IMR-90 (cell line): ENCODE measurements at regions not wholly inside any gene's neighbourhood (a gene's known extent, or its start where the extent isn't known, plus 50 kb on each side); places are given as distances from the start of the nearest gene placed in this dataset.

Experiments used
- ATAC-seq: fragments of 200-7000 bp; cut with Tn5 transposase; 2 replicates; pipeline ENCODE4 v1.9.1; 2020; ENCODE audit warnings: low read depth, mild to moderate bottlenecking, moderate library complexity
- BruUV-seq: library from RNA; stranded (reverse); fragments of 400-500 nt; replicated peaks from 2 replicates; lab custom pipeline; 2021; lab: Mats Ljungman, UMichigan
- CTCF ChIA-PET: fragments of 300-600 bp; formaldehyde crosslinking; extraction: SDS; loops from one replicate; lab custom pipeline; 2021; ENCODE audit warnings: antibody characterized with exemption; lab: Yijun Ruan, JAX
- POLR2A ChIA-PET: fragments of 300-600 bp; sonication (Branson Sonifier 250); formaldehyde crosslinking; loops from one replicate; lab custom pipeline; 2022; ENCODE audit warnings: antibody characterized with exemption; ENCODE audit not compliant: unreplicated experiment; lab: Charles Lee
- DNase-seq: peaks from one replicate; pipeline ENCODE4 v3.0.0; 2013
- H2AFZ ChIP-seq: replicated peaks from 2 replicates; pipeline ENCODE3; 2013; ENCODE audit warnings: low read length, mild to moderate bottlenecking; ENCODE audit not compliant: poor library complexity
- H2AK5ac ChIP-seq: 2 replicates; pipeline ENCODE4 v1.6.1; 2013; ENCODE audit warnings: low read depth, low read length, inconsistent platforms
- H2AK9ac ChIP-seq: replicated peaks from 2 replicates; pipeline ENCODE3; 2013; ENCODE audit warnings: mild to moderate bottlenecking, low read depth, low read length, moderate library complexity; ENCODE audit not compliant: poor library complexity
- H2BK120ac ChIP-seq: 2 replicates; pipeline ENCODE4 v1.6.1; 2013; ENCODE audit warnings: low read depth, low read length, inconsistent platforms
- H2BK15ac ChIP-seq: 3 replicates; pipeline ENCODE4 v1.6.1; 2013; ENCODE audit warnings: low read depth, low read length, inconsistent platforms
- H2BK20ac ChIP-seq: 2 replicates; pipeline ENCODE4 v1.6.1; 2013; ENCODE audit warnings: low read depth, mild to moderate bottlenecking, inconsistent platforms, low read length, moderate library complexity
- H2BK5ac ChIP-seq: 2 replicates; pipeline ENCODE4 v1.6.1; 2013; ENCODE audit warnings: mild to moderate bottlenecking, low read depth, low read length, inconsistent platforms; ENCODE audit not compliant: poor library complexity, severe bottlenecking
- H3K14ac ChIP-seq: replicated peaks from 2 replicates; pipeline ENCODE4 v1.6.1; 2013; ENCODE audit warnings: low read depth, low read length, inconsistent platforms
- H3K18ac ChIP-seq: 2 replicates; pipeline ENCODE4 v1.6.1; 2013; ENCODE audit warnings: low read depth, low read length, control low read depth
- H3K23ac ChIP-seq: 2 replicates; pipeline ENCODE4 v1.6.1; 2013; ENCODE audit warnings: low read depth, low read length, inconsistent platforms
- H3K27ac ChIP-seq: 2 replicates; pipeline ENCODE4 v1.5.1; 2013; ENCODE audit warnings: mild to moderate bottlenecking, control low read depth, low read length; ENCODE audit not compliant: insufficient read depth
- H3K27me3 ChIP-seq: 2 replicates; pipeline ENCODE4 v1.6.1; 2013; ENCODE audit warnings: low read length; ENCODE audit not compliant: control insufficient read depth, insufficient read depth
- H3K36me3 ChIP-seq: 2 replicates; pipeline ENCODE4 v1.6.1; 2013; ENCODE audit warnings: low read length, mixed read lengths; ENCODE audit not compliant: control insufficient read depth, insufficient read depth
- H3K4ac ChIP-seq: 2 replicates; pipeline ENCODE4 v1.6.1; 2013; ENCODE audit warnings: low read depth, low read length, inconsistent platforms
- H3K4me1 ChIP-seq: 2 replicates; pipeline ENCODE4 v1.6.1; 2013; ENCODE audit warnings: low read length, mixed read lengths; ENCODE audit not compliant: control insufficient read depth, insufficient read depth
- H3K4me2 ChIP-seq: 2 replicates; pipeline ENCODE4 v1.6.1; 2013; ENCODE audit warnings: low read depth, mild to moderate bottlenecking, control low read depth, low read length, moderate library complexity
- H3K4me3 ChIP-seq: 2 replicates; pipeline ENCODE4 v1.5.1; 2013; ENCODE audit warnings: low read depth, mild to moderate bottlenecking, control low read depth, low read length, moderate library complexity; ENCODE audit not compliant: insufficient read depth
- H3K56ac ChIP-seq: 2 replicates; pipeline ENCODE4 v1.6.1; 2013; ENCODE audit warnings: low read length, inconsistent platforms; ENCODE audit not compliant: insufficient read depth; ENCODE audit errors: extremely low read depth
- H3K79me1 ChIP-seq, 2 experiments: 2 replicates each; pipeline ENCODE4 v1.6.1; 2013; ENCODE audit warnings: low read length in 2 of 2, inconsistent platforms in 1 of 2, low read depth in 1 of 2
- H3K9ac ChIP-seq: 2 replicates; pipeline ENCODE4 v1.6.1; 2013; ENCODE audit warnings: low read depth, low read length, control low read depth
- H3K9me1 ChIP-seq: 2 replicates; pipeline ENCODE4 v1.6.1; 2013; ENCODE audit warnings: low read length, inconsistent platforms; ENCODE audit not compliant: insufficient read depth
- H3K9me3 ChIP-seq: 2 replicates; pipeline ENCODE4 v1.6.1; 2013; ENCODE audit warnings: low read length; ENCODE audit not compliant: control insufficient read depth, insufficient read depth
- H4K20me1 ChIP-seq: 2 replicates; pipeline ENCODE4 v1.6.1; 2013; ENCODE audit warnings: low read length, inconsistent platforms; ENCODE audit not compliant: insufficient read depth
- H4K5ac ChIP-seq: 2 replicates; pipeline ENCODE4 v1.6.1; 2013; ENCODE audit warnings: mild to moderate bottlenecking, low read depth, low read length, control low read depth
- H4K8ac ChIP-seq, 2 experiments: 2 replicates each; pipeline ENCODE4 v1.6.1; 2013; ENCODE audit warnings: low read depth in 2 of 2, low read length in 2 of 2, control low read depth in 1 of 2, inconsistent platforms in 1 of 2
- H4K91ac ChIP-seq: 2 replicates; pipeline ENCODE4 v1.6.1; 2013; ENCODE audit warnings: low read depth, low read length, inconsistent platforms; ENCODE audit not compliant: insufficient read depth
- CEBPB ChIP-seq: IDR thresholded peaks from 2 replicates; pipeline ENCODE4 v1.6.1; 2012; ENCODE audit warnings: low read depth, low read length, improper control_type of control experiment
- RCOR1 ChIP-seq: IDR thresholded peaks from 2 replicates; pipeline ENCODE4 v1.6.1; 2012; ENCODE audit warnings: mild to moderate bottlenecking, low read length, improper control_type of control experiment; ENCODE audit not compliant: insufficient replicate concordance
- RFX5 ChIP-seq: IDR thresholded peaks from 2 replicates; pipeline ENCODE4 v1.8.0; 2012; ENCODE audit warnings: low read depth, mild to moderate bottlenecking, low read length, moderate library complexity
- USF2 ChIP-seq: fragments of 150-350 bp; IDR thresholded peaks from 2 replicates; pipeline ENCODE4 v1.6.1; 2017; ENCODE audit warnings: mild to moderate bottlenecking, antibody characterized with exemption, low read length, low read depth
- WGBS, 2 experiments: methylation state at CpG; one replicate each; pipeline versions ENCODE4 v1.1.5 to v1.1.7; 2013; ENCODE audit warnings: missing lambda C conversion rate in 2 of 2; ENCODE audit not compliant: insufficient read length in 1 of 2; ENCODE audit errors: extremely low coverage in 2 of 2; 5-methylcytosine and 5-hydroxymethylcytosine counted together
- dilution Hi-C: fragments of 300-500 bp; cut with HindIII; formaldehyde crosslinking; loops from one replicate; pipeline ENCODE4 v1.14.3; 2018; ENCODE audit warnings: low sequenced_read_pairs; ENCODE audit not compliant: unreplicated experiment
- in situ Hi-C: fragments of 300-500 bp; cut with MboI; formaldehyde crosslinking; loops from 3 replicates; pipeline ENCODE4 v1.14.3; 2019; ENCODE audit warnings: low sequenced_read_pairs, inconsistent platforms, mixed read lengths
- intact Hi-C: fragments of 100-400 bp; cut with micrococcal nuclease; formaldehyde crosslinking; loops from 2 replicates; pipeline ENCODE4 v1.10.0; 2022

- Histone ChIP-seq H3K36me3 (no peaks in the 10 kb centered on the region), H3K4me2 (no peak overlapping the region), H3K27me3 (no peaks in the 10 kb centered on the region), H4K5ac (no peak overlapping the region), H3K4me3 (no peak overlapping the region), H2BK15ac (no peak overlapping the region), H3K18ac (no peak overlapping the region), H3K79me1 (no peaks in the 10 kb centered on the region), H3K9me3 (no peaks in the 10 kb centered on the region), H3K4ac (no peak overlapping the region), H4K20me1 (no peaks in the 10 kb centered on the region), H4K91ac (no peak overlapping the region), H3K4me1 (no peaks in the 10 kb centered on the region), H2BK20ac (no peak overlapping the region), H2BK120ac (no peak overlapping the region), H3K14ac (no peak overlapping the region), H2AK5ac (no peak overlapping the region), H2BK5ac (no peak overlapping the region), H3K56ac (no peak overlapping the region), H3K23ac (no peak overlapping the region), H2AFZ (no peak overlapping the region), H3K9me1 (no peaks in the 10 kb centered on the region), H4K8ac (no peak overlapping the region), H2AK9ac (no peak overlapping the region), H3K27ac (no peak overlapping the region), H3K9ac (no peak overlapping the region)
- CTCF ChIA-PET: no interaction called here
- intact Hi-C loops (no loop called here), in situ Hi-C loops (no loop called here), dilution Hi-C loops (no loop called here)
- WGBS, 2 experiments: no CpG with 5 or more reads among the region's 5 CpGs
- TF ChIP-seq RFX5 (no peak), USF2 (no peak), RCOR1 (no peak), CEBPB (no peak)
- POLR2A ChIA-PET: no interaction called here
- no peak for ATAC-seq
- DNase-seq: no peak
- no TSS peak for BruUV-seq
Observed at GRCh38 chr10:83886871-83887270, 252.4 kb upstream of the GHITM start.
